SK-N-SH treated with all-trans-retinoic acid at 6 μM for 48 hours (cell line): ENCODE measurements at regions not wholly inside any gene's neighbourhood (a gene's known extent, or its start where the extent isn't known, plus 50 kb on each side); places are given as distances from the start of the nearest gene placed in this dataset.

Experiments
- ESRRG ChIP-seq: fragments of 250-450 bp; sonication (Bioruptor Pico); IDR thresholded peaks from 2 replicates; pipeline ENCODE4 v1.6.1; 2021; ENCODE audit warnings: mild to moderate bottlenecking
- GLIS3 ChIP-seq: fragments of 250-450 bp; sonication (Bioruptor Pico); IDR thresholded peaks from 2 replicates; pipeline ENCODE4 v1.5.0; 2020; ENCODE audit warnings: mild to moderate bottlenecking, moderate library complexity
- ISL1 ChIP-seq: fragments of 250-450 bp; sonication (Bioruptor Pico); IDR thresholded peaks from 2 replicates; pipeline ENCODE4 v2.1.2; 2022; ENCODE audit warnings: mild to moderate bottlenecking, moderate library complexity
- ZFP3 ChIP-seq: fragments of 250-450 bp; sonication (Bioruptor Pico); IDR thresholded peaks from 2 replicates; pipeline ENCODE4 v1.5.0; 2020; ENCODE audit warnings: mild to moderate bottlenecking, moderate library complexity
- ZFP30 ChIP-seq: fragments of 450-650 bp; formaldehyde crosslinking; IDR thresholded peaks from 2 replicates; pipeline ENCODE4 v1.5.0; 2022; ENCODE audit warnings: mild to moderate bottlenecking, moderate library complexity
- ZNF70 ChIP-seq: fragments of 450-650 bp; formaldehyde crosslinking; IDR thresholded peaks from 2 replicates; pipeline ENCODE4 v1.5.0; 2020; ENCODE audit warnings: mild to moderate bottlenecking, moderate library complexity
- ZNF8 ChIP-seq: fragments of 450-650 bp; formaldehyde crosslinking; IDR thresholded peaks from 2 replicates; pipeline ENCODE4 v1.5.0; 2020; ENCODE audit warnings: mild to moderate bottlenecking, moderate library complexity

DNA sequence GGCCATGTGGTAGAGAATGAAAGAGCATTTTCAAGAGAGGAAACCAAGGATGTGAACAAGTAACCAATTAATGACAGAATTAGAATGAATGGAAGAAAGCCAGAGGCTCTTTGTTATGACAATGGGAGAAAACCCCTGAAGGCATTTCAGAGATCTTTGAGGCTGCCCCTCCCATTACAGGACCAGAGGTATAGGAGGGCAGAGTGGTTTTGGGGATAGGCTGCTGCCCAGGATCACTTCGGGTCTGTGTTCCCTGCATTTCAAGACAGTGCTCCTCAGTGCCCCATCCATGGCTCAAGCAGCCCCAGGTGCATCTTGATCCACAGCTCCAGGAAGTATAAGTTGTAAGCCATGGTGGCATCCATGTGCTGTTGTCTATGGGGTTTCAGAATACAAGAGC is 124.0 kb upstream of the HPF1 start:
- TF ChIP-seq ZFP3 (CRISPR knock-in tag) (no peak), ZFP30 (CRISPR knock-in tag) (no peak), ZNF70 (no peak), ESRRG (CRISPR knock-in tag) (no peak), ZNF8 (CRISPR knock-in tag) (no peak), ISL1 (CRISPR knock-in tag) (no peak), GLIS3 (CRISPR knock-in tag) (no peak)
